ENCODE measurements at regions not wholly inside any gene's neighbourhood (a gene's known extent, or its start where the extent isn't known, plus 50 kb on each side); places are given as distances from the start of the nearest gene placed in this dataset.

- Mint-ChIP-seq H3K9me3 (peaks cover 17% of the 10 kb centered on the region), H3K36me3 (peaks cover 20% of the 10 kb centered on the region), H3K27ac (no peak overlapping the region), H3K4me3 (no peak overlapping the region), H3K27me3 (ENCODE audit: low read depth) (no peaks in the 10 kb centered on the region), H3K4me1 (0 out of 2 replicates have a peak, but pooled peaks cover 2% of the 10 kb centered on the region)
- POLR2A ChIA-PET, result no interaction called here
- TF ChIP-seq EMX1 (CRISPR knock-in tag; IDR thresholded peaks at IDR 0.05), result no peak
- ATAC-seq (no peak), DNase-seq (ENCODE audit: low spot score) (no peak)
- CTCF ChIA-PET, result no interaction called here
Measured at GRCh38 chr2:215500466-215500865, 64.6 kb upstream of the FN1 start.

- peaks cover 20% of the 10 kb centered on the region for H3K36me3 Mint-ChIP-seq
- H3K27me3 Mint-ChIP-seq (ENCODE audit: low read depth), result no peaks in the 10 kb centered on the region
- no peak for DNase-seq (ENCODE audit: low spot score)
- TF ChIP-seq CTCF (IDR thresholded peaks at IDR 0.05) (no peak), ETV6 (CRISPR knock-in tag; IDR thresholded peaks at IDR 0.05) (no peak)
- no peak overlapping the region for H3K27ac Mint-ChIP-seq
- POLR2A ChIA-PET, result no interaction called here
- CTCF ChIA-PET, result no interaction called here
- H3K9me3 Mint-ChIP-seq, result peaks cover 17% of the 10 kb centered on the region
- no peak overlapping the region for H3K4me3 Mint-ChIP-seq
- ATAC-seq, result no peak
- H3K4me1 Mint-ChIP-seq, result 0 out of 2 replicates have a peak, but pooled peaks cover 2% of the 10 kb centered on the region
Measured at GRCh38 chr2:215499331-215499730, 63.5 kb upstream of the FN1 start.

GRCh38 chr2:215498431-215498830 lies 62.6 kb upstream of the FN1 start:
- ATAC-seq (no peak), DNase-seq (ENCODE audit: low spot score) (no peak)
- Mint-ChIP-seq H3K36me3 (peaks cover 20% of the 10 kb centered on the region), H3K27me3 (ENCODE audit: low read depth) (no peaks in the 10 kb centered on the region), H3K27ac (no peak overlapping the region), H3K9me3 (peaks cover 17% of the 10 kb centered on the region), H3K4me3 (no peak overlapping the region), H3K4me1 (0 out of 2 replicates have a peak, but pooled peaks cover 2% of the 10 kb centered on the region)
- ChIA-PET CTCF (no interaction called here), POLR2A (no interaction called here)
- peak; percentile 48 for TF ChIP-seq GABPB1 (CRISPR knock-in tag; IDR thresholded peaks at IDR 0.05)
- TF ChIP-seq NFE2L1 (CRISPR knock-in tag; IDR thresholded peaks at IDR 0.05), result no peak

- H3K4me3 Mint-ChIP-seq, result no peak overlapping the region
- no peak overlapping the region; the same call in 1 of the 2 replicates for H3K27ac Mint-ChIP-seq
- POLR2A ChIA-PET, result no interaction called here
- peaks cover 4% of the 10 kb centered on the region for H3K4me1 Mint-ChIP-seq
- CTCF ChIA-PET, result no interaction called here
- no peak for DNase-seq (ENCODE audit: low spot score)
- TF ChIP-seq ZNF512 (CRISPR knock-in tag; IDR thresholded peaks at IDR 0.05; ENCODE audit: borderline replicate concordance) (no peak), ZNF138 (CRISPR knock-in tag; conservative IDR thresholded peaks at IDR 0.05) (no peak), SP1 (CRISPR knock-in tag; conservative IDR thresholded peaks at IDR 0.05) (no peak), GRHL2 (CRISPR knock-in tag; IDR thresholded peaks at IDR 0.05; ENCODE audit: insufficient replicate concordance, severe bottlenecking) (no peak), AFF4 (CRISPR knock-in tag; IDR thresholded peaks at IDR 0.05; ENCODE audit: borderline replicate concordance) (no peak), NFATC4 (CRISPR knock-in tag; IDR thresholded peaks at IDR 0.05) (no peak), CDX4 (CRISPR knock-in tag; IDR thresholded peaks at IDR 0.05; ENCODE audit: borderline replicate concordance) (no peak)
- no peak for ATAC-seq
- no peaks in the 10 kb centered on the region for H3K27me3 Mint-ChIP-seq (ENCODE audit: low read depth)
- peaks cover 17% of the 10 kb centered on the region for H3K36me3 Mint-ChIP-seq
- H3K9me3 Mint-ChIP-seq, result peaks cover 19% of the 10 kb centered on the region
Measured at GRCh38 chr2:215493376-215493775, 57.5 kb upstream of the FN1 start.
